ENCODE measurements at regions not wholly inside any gene's neighbourhood (a gene's known extent, or its start where the extent isn't known, plus 50 kb on each side); places are given as distances from the start of the nearest gene placed in this dataset.
"Not testable (repeated sequence)": the region's sequence is repeated elsewhere in the genome, so short reads cannot be mapped to it uniquely, and the experiment has no call there.

- TF ChIP-seq CTCF (conservative IDR thresholded peaks at IDR 0.05), result no peak
- no peaks in the 10 kb centered on the region for H3K36me3 Mint-ChIP-seq (ENCODE audit: low read depth)
- H3K4me3 Mint-ChIP-seq, result no peak overlapping the region
- H3K27me3 Mint-ChIP-seq (ENCODE audit: low read depth), result no peaks in the 10 kb centered on the region
- H3K9me3 Mint-ChIP-seq, result no peaks in the 10 kb centered on the region
- no peak for DNase-seq (ENCODE audit: low read depth, low spot score)
- H3K4me1 Mint-ChIP-seq, result no peaks in the 10 kb centered on the region
- H3K27ac Mint-ChIP-seq (ENCODE audit: unreplicated experiment), result no peak overlapping the region
Observed at GRCh38 chr2:226463154-226463553, 336.5 kb downstream of the IRS1 start.

GRCh38 chr2:226461981-226462380 is 337.6 kb downstream of the IRS1 start:
- no peak overlapping the region for H3K27ac Mint-ChIP-seq (ENCODE audit: unreplicated experiment)
- no peak for DNase-seq (ENCODE audit: low read depth, low spot score)
- TF ChIP-seq CTCF (conservative IDR thresholded peaks at IDR 0.05), result no peak
- no peak overlapping the region for H3K4me3 Mint-ChIP-seq
- peaks cover 2% of the 10 kb centered on the region for H3K9me3 Mint-ChIP-seq
- H3K4me1 Mint-ChIP-seq, result no peaks in the 10 kb centered on the region
- no peaks in the 10 kb centered on the region for H3K36me3 Mint-ChIP-seq (ENCODE audit: low read depth)
- no peaks in the 10 kb centered on the region for H3K27me3 Mint-ChIP-seq (ENCODE audit: low read depth)

GRCh38 chr2:226456144-226456543 is 343.5 kb downstream of the IRS1 start:
- H3K27me3 Mint-ChIP-seq (ENCODE audit: low read depth); DNase-seq (ENCODE audit: low read depth, low spot score); H3K27ac Mint-ChIP-seq (ENCODE audit: unreplicated experiment); H3K4me1 Mint-ChIP-seq; H3K4me3 Mint-ChIP-seq: not testable (repeated sequence)
- peaks cover 17% of the 10 kb centered on the region for H3K36me3 Mint-ChIP-seq (ENCODE audit: low read depth)
- peaks cover 20% of the 10 kb centered on the region for H3K9me3 Mint-ChIP-seq

- H3K9me3 Mint-ChIP-seq, result peaks cover 18% of the 10 kb centered on the region
- TF ChIP-seq CTCF (conservative IDR thresholded peaks at IDR 0.05), result no peak
- no peak for DNase-seq (ENCODE audit: low read depth, low spot score)
- H3K36me3 Mint-ChIP-seq (ENCODE audit: low read depth), result peaks cover 17% of the 10 kb centered on the region
- H3K27me3 Mint-ChIP-seq (ENCODE audit: low read depth), result no peaks in the 10 kb centered on the region
- H3K4me3 Mint-ChIP-seq, result no peak overlapping the region
- peaks cover 4% of the 10 kb centered on the region for H3K4me1 Mint-ChIP-seq
- H3K27ac Mint-ChIP-seq (ENCODE audit: unreplicated experiment), result no peak overlapping the region
Observed at GRCh38 chr2:226452768-226453167, 346.9 kb downstream of the IRS1 start.

- Mint-ChIP-seq H3K4me3 (no peak overlapping the region), H3K27me3 (ENCODE audit: low read depth) (no peaks in the 10 kb centered on the region), H3K4me1 (peaks cover 4% of the 10 kb centered on the region), H3K36me3 (ENCODE audit: low read depth) (peaks cover 13% of the 10 kb centered on the region), H3K9me3 (peaks cover 14% of the 10 kb centered on the region), H3K27ac (ENCODE audit: unreplicated experiment) (no peak overlapping the region)
- DNase-seq (ENCODE audit: low read depth, low spot score), result no peak
- no peak for TF ChIP-seq CTCF (conservative IDR thresholded peaks at IDR 0.05)
Observed at GRCh38 chr2:226451486-226451885, 348.1 kb downstream of the IRS1 start.

GRCh38 chr2:226450141-226450540 is 349.5 kb downstream of the IRS1 start:
- TF ChIP-seq CTCF (conservative IDR thresholded peaks at IDR 0.05), result no peak
- H3K36me3 Mint-ChIP-seq (ENCODE audit: low read depth), result peaks cover 5% of the 10 kb centered on the region
- no peaks in the 10 kb centered on the region for H3K27me3 Mint-ChIP-seq (ENCODE audit: low read depth)
- peaks cover 9% of the 10 kb centered on the region for H3K9me3 Mint-ChIP-seq
- H3K27ac Mint-ChIP-seq (ENCODE audit: unreplicated experiment), result no peak overlapping the region
- DNase-seq (ENCODE audit: low read depth, low spot score), result no peak
- H3K4me3 Mint-ChIP-seq, result no peak overlapping the region
- H3K4me1 Mint-ChIP-seq, result peaks cover 4% of the 10 kb centered on the region
